Right lobe of liver (tissue), 6 donors: ENCODE measurements at regions not wholly inside any gene's neighbourhood (a gene's known extent, or its start where the extent isn't known, plus 50 kb on each side); places are given as distances from the start of the nearest gene placed in this dataset.

ENCODE experiments used
- ATAC-seq, 4 donors: fragments of 200-7000 bp; cut with Tn5 transposase; one replicate each; pipeline ENCODE4 v1.9.1; 2020; ENCODE audit warnings: mild to moderate bottlenecking in 4 of 4, moderate library complexity in 4 of 4
- DNase-seq, 3 donors: peaks; one replicate each; pipeline ENCODE4 v3.0.0-alpha.2; 2020
- H3K27ac ChIP-seq, 3 donors: fragments of 200-600 bp; one replicate each; pipeline ENCODE4 v1.8.0; 2022
- H3K27me3 ChIP-seq, 2 donors: fragments of 200-600 bp; one replicate each; pipeline ENCODE4 v1.8.0; 2022
- H3K36me3 ChIP-seq, 4 donors: fragments of 200-600 bp; sonication (generic) in 1 of 4; one replicate each; pipeline versions ENCODE4 v1.5.1 to v1.8.0; 2017 to 2022; ENCODE audit warnings: control low read depth in 1 of 4
- H3K4me1 ChIP-seq, 4 donors: fragments of 200-600 bp; sonication (generic) in 1 of 4; one replicate each; pipeline versions ENCODE4 v1.5.1 to v1.8.0; 2017 to 2022; ENCODE audit warnings: control low read depth in 1 of 4
- H3K4me3 ChIP-seq, 3 donors: fragments of 200-600 bp; one replicate each; pipeline ENCODE4 v1.8.0; 2022
- H3K9me3 ChIP-seq, 4 donors: fragments of 200-600 bp; sonication (generic) in 1 of 4; one replicate each; pipeline versions ENCODE4 v1.5.1 to v1.8.0; 2017 to 2022; ENCODE audit warnings: control low read depth in 1 of 4
- POLR2A ChIP-seq: fragments of 450-650 bp; IDR thresholded peaks from one replicate; pipeline ENCODE4 v1.6.1; 2017; ENCODE audit warnings: antibody characterized with exemption, mild to moderate bottlenecking
- WGBS: methylation state at CpG from one replicate; pipeline ENCODE4 v1.1.6; 2018; ENCODE audit warnings: low coverage, low lambda C conversion rate; ENCODE audit not compliant: insufficient coverage; ENCODE audit errors: missing lambda C conversion rate; 5-methylcytosine and 5-hydroxymethylcytosine counted together
- intact Hi-C, 2 donors: fragments of 100-400 bp; cut with DNase I; formaldehyde crosslinking; loops; one replicate each; pipeline versions ENCODE4 v1.11.2 to v1.14.1; 2022
- TF ChIP-seq, protein P1 (sequence below), 4 donors: fragments of 200-600 bp in 3 of 4; fragments of 450-650 bp in 1 of 4; IDR thresholded peaks; one replicate each; pipeline versions ENCODE4 v1.5.1 to v1.8.0; 2016 to 2022; ENCODE audit warnings: antibody characterized with exemption in 4 of 4, mild to moderate bottlenecking in 2 of 4
- donor health status: DM: no; HTN: yes; CAD: no.
- donor health status: DM: no; HTN: no; CAD: no.
- donor health status: DM: no; HTN: no; CAD: no.
- donor health status: DM: no; HTN: yes; CAD: no.
- donor health status: DM: no; HTN: yes; CAD: no.

DNA sequence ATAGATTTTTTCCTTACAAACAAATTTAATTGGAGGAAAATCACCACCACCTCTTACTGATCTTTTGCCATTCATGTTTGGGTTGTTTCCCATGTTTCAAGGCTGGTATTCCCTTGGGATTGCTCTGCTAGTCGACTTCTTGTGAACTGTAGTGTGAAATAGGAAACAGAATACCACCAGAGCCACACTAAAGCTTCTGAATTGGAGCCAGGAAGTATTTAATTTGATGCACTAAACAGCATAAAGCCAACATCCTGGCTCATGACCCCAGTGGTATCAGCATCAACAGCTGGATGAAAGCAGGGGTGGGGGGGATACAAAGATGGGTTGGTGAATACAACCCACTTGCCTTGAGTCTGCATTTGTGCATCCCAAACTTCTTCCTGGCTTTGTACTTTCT lies 127.5 kb downstream of the TBC1D30 start:
- ATAC-seq (no peak), DNase-seq (no peak)
- Histone ChIP-seq H3K36me3 (no peaks in the 10 kb centered on the region), H3K4me1 (no peaks in the 10 kb centered on the region), H3K9me3 (no peaks in the 10 kb centered on the region), H3K4me3 (no peak overlapping the region), H3K27ac (no peak overlapping the region), H3K27me3 (no peaks in the 10 kb centered on the region)
- WGBS: 14% methylated on average over 1 of the region's 1 CpG
- TF ChIP-seq, protein P1, sequence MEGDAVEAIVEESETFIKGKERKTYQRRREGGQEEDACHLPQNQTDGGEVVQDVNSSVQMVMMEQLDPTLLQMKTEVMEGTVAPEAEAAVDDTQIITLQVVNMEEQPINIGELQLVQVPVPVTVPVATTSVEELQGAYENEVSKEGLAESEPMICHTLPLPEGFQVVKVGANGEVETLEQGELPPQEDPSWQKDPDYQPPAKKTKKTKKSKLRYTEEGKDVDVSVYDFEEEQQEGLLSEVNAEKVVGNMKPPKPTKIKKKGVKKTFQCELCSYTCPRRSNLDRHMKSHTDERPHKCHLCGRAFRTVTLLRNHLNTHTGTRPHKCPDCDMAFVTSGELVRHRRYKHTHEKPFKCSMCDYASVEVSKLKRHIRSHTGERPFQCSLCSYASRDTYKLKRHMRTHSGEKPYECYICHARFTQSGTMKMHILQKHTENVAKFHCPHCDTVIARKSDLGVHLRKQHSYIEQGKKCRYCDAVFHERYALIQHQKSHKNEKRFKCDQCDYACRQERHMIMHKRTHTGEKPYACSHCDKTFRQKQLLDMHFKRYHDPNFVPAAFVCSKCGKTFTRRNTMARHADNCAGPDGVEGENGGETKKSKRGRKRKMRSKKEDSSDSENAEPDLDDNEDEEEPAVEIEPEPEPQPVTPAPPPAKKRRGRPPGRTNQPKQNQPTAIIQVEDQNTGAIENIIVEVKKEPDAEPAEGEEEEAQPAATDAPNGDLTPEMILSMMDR (IDR thresholded peaks at IDR 0.05): no peak
- TF ChIP-seq POLR2A: no peak
- intact Hi-C loops: no loop called here

DNA sequence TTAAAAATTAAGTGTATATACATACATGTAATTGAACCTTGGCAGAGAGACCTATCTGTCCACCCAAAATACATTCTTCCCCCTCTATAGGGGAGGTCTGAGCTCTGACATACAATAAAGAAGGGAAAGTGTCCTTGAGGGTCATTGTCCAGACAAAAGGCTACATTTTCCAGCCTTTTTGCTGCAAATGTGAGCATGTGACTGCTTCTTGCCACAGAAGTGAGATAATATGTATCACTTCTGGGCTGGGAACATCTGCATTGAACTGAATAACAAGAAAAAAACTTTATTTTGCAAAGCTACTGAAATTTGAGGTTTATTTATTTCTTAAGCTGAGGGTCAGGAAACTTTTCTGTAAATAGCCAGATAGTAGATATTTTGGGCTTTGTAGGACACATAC lies 131.3 kb downstream of the TBC1D30 start:
- intact Hi-C loops: no loop called here
- ATAC-seq: no peak
- H3K4me1 ChIP-seq: no peaks in the 10 kb centered on the region

DNA sequence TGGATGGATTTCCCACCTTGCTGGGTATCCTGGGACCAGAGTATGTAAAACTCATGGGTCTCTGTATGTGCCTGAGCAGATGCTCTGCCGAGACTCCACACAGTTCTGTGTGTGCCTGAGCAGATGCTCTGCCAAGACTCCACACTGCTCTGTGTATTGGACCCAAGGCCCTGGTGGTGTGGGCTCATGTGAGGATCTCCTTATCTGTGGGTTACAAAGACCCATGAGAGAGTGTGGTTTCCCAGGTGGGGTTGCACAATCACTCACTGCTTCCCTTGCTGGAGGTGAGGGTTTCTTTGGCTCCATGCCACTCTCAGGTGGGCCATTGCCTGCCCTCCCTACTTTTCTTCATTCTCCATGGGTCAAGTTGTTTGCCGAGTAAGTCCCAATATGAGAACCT lies 141.5 kb downstream of the TBC1D30 start:
- no peaks in the 10 kb centered on the region for H3K9me3 ChIP-seq
- intact Hi-C loops: no loop called here
- DNase-seq (no peak), ATAC-seq (no peak)
- H3K27ac ChIP-seq: no peak overlapping the region
- H3K4me3 ChIP-seq: no peak overlapping the region
- WGBS: 56% methylated on average over 1 of the region's 2 CpGs
- no peaks in the 10 kb centered on the region for H3K36me3 ChIP-seq
- no peak for TF ChIP-seq POLR2A
- TF ChIP-seq, protein P1 (IDR thresholded peaks at IDR 0.05): no peak
- H3K4me1 ChIP-seq: no peaks in the 10 kb centered on the region
- no peaks in the 10 kb centered on the region for H3K27me3 ChIP-seq

More for the DNA sequence above, 131.3 kb downstream of the TBC1D30 start:
- Histone ChIP-seq H3K9me3 (no peaks in the 10 kb centered on the region), H3K36me3 (no peaks in the 10 kb centered on the region), H3K27ac (no peak overlapping the region), H3K27me3 (no peaks in the 10 kb centered on the region), H3K4me3 (no peak overlapping the region)
- DNase-seq: no peak
- TF ChIP-seq, protein P1 (IDR thresholded peaks at IDR 0.05): no peak
- no peak for TF ChIP-seq POLR2A

DNA sequence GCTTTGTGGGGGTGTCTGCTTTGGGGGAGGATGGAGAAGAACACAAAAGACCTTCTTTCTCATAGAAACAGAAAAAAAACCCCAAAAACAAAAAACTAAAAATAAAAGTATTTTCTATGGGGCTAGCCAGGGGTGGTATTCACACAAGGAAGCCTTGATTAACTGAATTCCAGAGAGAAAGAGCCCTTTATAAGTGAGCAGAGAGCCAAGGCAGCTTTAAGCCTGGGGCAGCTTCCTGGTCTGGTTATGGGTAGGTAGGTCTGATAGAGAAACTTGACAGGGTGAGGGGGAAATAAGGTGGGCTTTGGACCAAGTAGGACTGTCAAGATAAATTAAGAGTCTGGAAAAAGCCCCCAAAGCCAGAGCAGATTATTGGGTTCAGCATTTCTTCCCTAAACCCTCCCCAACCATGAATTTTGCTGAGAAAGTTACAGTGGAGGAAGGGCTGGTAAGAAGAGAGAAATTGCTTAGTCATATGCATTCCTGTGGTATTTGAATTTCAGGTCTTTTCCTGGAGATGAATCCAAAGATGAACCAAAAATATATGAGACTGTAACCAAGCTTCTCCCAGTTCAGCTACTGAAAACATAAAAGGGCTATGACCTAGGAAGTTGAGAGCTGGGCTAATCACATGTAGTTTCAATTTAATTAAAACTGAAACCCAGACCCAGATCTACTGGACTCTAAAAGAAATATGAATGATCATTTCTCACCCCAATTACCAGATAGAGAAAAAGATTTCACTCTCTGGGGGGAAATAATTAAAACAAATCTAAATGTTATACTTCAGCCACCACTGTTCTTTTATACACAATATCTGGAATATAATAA lies 144.8 kb downstream of the TBC1D30 start:
- intact Hi-C loops: no loop called here
- DNase-seq (no peak), ATAC-seq (no peak)
- TF ChIP-seq, protein P1 (IDR thresholded peaks at IDR 0.05): no peak
- TF ChIP-seq POLR2A: no peak
- no peaks in the 10 kb centered on the region for H3K36me3 ChIP-seq
- no peaks in the 10 kb centered on the region for H3K9me3 ChIP-seq
- H3K27me3 ChIP-seq: no peaks in the 10 kb centered on the region
- H3K4me3 ChIP-seq: no peak overlapping the region
- H3K4me1 ChIP-seq: no peaks in the 10 kb centered on the region
- H3K27ac ChIP-seq: no peak overlapping the region

DNA sequence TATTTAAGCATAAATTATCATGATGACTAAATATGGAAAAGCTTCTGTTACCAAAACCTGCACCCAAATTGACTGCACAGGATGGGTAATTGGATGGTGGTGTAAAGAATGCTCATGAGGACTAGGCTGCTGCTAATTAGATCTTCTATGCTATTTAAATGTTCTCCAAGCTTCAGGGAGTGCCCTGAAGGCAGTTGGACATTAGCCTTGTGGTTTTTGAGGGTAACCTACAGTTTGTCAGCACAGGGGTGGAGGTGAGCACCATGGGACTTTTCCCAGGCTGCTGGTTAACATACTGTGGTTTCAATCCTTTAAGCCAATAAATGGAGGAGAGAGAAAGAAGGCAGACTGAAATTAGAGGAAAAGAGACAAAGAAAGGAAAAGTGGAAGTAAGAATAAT lies 145.0 kb downstream of the WIF1 start:
- no peak overlapping the region for H3K4me3 ChIP-seq
- ATAC-seq (no peak), DNase-seq (no peak)
- H3K9me3 ChIP-seq: no peaks in the 10 kb centered on the region
- H3K27ac ChIP-seq: no peak overlapping the region
- TF ChIP-seq, protein P1 (IDR thresholded peaks at IDR 0.05): no peak
- no peak for TF ChIP-seq POLR2A
- no peaks in the 10 kb centered on the region for H3K4me1 ChIP-seq
- H3K27me3 ChIP-seq: no peaks in the 10 kb centered on the region
- intact Hi-C loops: no loop called here
- H3K36me3 ChIP-seq: no peaks in the 10 kb centered on the region
